ENCODE measurements at regions not wholly inside any gene's neighbourhood (a gene's known extent, or its start where the extent isn't known, plus 50 kb on each side); places are given as distances from the start of the nearest gene placed in this dataset.

GRCh38 chr3:25355998-25356397 lies 72.1 kb upstream of the RARB start:
- Histone ChIP-seq H3K4me3 (no peak overlapping the region), H3K27me3 (no peaks in the 10 kb centered on the region), H3K9me3 (no peaks in the 10 kb centered on the region), H3K27ac (no peak overlapping the region), H3K36me3 (ENCODE audit: low read depth, missing control alignments) (no peaks in the 10 kb centered on the region), H3K4me1 (no peaks in the 10 kb centered on the region)
- TF ChIP-seq CTCF (IDR thresholded peaks at IDR 0.05) (no peak), POLR2A (IDR thresholded peaks at IDR 0.05) (no peak)
- intact Hi-C loops (cut with DNase I; ENCODE audit: low total_unique reads), result no loop called here
- no peak for DNase-seq
- 55% methylated on average over 3 of the region's 3 CpGs for WGBS, 2 donors

GRCh38 chr3:25362118-25362517 lies 65.9 kb upstream of the RARB start:
- H3K9me3 ChIP-seq, result no peaks in the 10 kb centered on the region
- DNase-seq, result no peak
- H3K27ac ChIP-seq, result no peak overlapping the region
- H3K4me3 ChIP-seq, result no peak overlapping the region
- WGBS, 2 donors, result 85 to 94% methylated on average over 7 of the region's 7 CpGs
- no peaks in the 10 kb centered on the region for H3K4me1 ChIP-seq
- H3K27me3 ChIP-seq, result no peaks in the 10 kb centered on the region
- intact Hi-C loops (cut with DNase I; ENCODE audit: low total_unique reads), result no loop called here
- TF ChIP-seq POLR2A (IDR thresholded peaks at IDR 0.05) (no peak), CTCF (IDR thresholded peaks at IDR 0.05) (no peak)
- H3K36me3 ChIP-seq (ENCODE audit: low read depth, missing control alignments), result no peaks in the 10 kb centered on the region

GRCh38 chr3:25365636-25366035 lies 62.4 kb upstream of the RARB start:
- Histone ChIP-seq H3K4me3 (no peak overlapping the region), H3K27me3 (no peaks in the 10 kb centered on the region), H3K27ac (no peak overlapping the region), H3K9me3 (no peaks in the 10 kb centered on the region), H3K4me1 (no peaks in the 10 kb centered on the region), H3K36me3 (ENCODE audit: low read depth, missing control alignments) (no peaks in the 10 kb centered on the region)
- intact Hi-C loops (cut with DNase I; ENCODE audit: low total_unique reads), result no loop called here
- TF ChIP-seq CTCF (IDR thresholded peaks at IDR 0.05), result no peak
- no peak for TF ChIP-seq POLR2A (IDR thresholded peaks at IDR 0.05)
- WGBS, 2 donors, result 90 to 94% methylated on average over 1 of the region's 1 CpG
- DNase-seq, result no peak

GRCh38 chr3:25367025-25367424 lies 61.0 kb upstream of the RARB start:
- intact Hi-C loops (cut with DNase I; ENCODE audit: low total_unique reads), result no loop called here
- WGBS, 2 donors, result 100% methylated on average over 1 of the region's 1 CpG

More at GRCh38 chr3:25367025-25367424, 61.0 kb upstream of the RARB start:
- TF ChIP-seq CTCF (IDR thresholded peaks at IDR 0.05) (no peak), POLR2A (IDR thresholded peaks at IDR 0.05) (no peak)
- H3K4me3 ChIP-seq, result no peak overlapping the region
- DNase-seq, result no peak
- no peak overlapping the region for H3K27ac ChIP-seq
- no peaks in the 10 kb centered on the region for H3K9me3 ChIP-seq
- no peaks in the 10 kb centered on the region for H3K27me3 ChIP-seq
- H3K36me3 ChIP-seq (ENCODE audit: low read depth, missing control alignments), result no peaks in the 10 kb centered on the region
- H3K4me1 ChIP-seq, result no peaks in the 10 kb centered on the region

Data from testis (tissue), 2 donors.